ENCODE measurements at regions not wholly inside any gene's neighbourhood (a gene's known extent, or its start where the extent isn't known, plus 50 kb on each side); places are given as distances from the start of the nearest gene placed in this dataset.

DNA sequence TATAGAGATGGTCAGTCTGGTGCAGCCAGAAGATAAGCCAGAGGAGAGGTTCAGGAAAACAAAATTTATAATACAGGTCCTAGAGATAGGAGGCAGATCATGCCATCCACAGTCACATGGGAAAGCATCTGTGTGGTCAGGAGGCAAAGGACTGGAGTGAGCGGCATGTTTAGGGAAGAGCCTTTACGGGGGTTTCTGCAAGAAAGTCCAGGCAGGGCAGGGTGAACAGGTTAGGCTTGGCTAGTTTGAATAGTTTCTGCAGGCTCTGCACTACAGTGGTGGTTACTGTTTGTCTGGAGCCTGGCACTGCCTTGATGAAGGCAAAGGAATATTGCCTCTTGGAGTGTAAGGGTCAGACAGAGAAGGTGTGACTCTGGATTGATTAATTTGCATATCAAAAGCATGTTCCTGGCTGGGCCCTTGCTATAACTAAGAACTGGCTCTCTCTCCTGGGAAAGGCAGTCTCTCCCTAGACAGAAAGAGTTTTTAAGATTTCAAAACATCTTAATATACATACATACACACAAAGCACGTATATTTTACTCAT, 1034.7 kb upstream of the CHAC2 start:
- no peak for TF ChIP-seq POLR2A (IDR thresholded peaks at IDR 0.05)
- TF ChIP-seq, protein P1, sequence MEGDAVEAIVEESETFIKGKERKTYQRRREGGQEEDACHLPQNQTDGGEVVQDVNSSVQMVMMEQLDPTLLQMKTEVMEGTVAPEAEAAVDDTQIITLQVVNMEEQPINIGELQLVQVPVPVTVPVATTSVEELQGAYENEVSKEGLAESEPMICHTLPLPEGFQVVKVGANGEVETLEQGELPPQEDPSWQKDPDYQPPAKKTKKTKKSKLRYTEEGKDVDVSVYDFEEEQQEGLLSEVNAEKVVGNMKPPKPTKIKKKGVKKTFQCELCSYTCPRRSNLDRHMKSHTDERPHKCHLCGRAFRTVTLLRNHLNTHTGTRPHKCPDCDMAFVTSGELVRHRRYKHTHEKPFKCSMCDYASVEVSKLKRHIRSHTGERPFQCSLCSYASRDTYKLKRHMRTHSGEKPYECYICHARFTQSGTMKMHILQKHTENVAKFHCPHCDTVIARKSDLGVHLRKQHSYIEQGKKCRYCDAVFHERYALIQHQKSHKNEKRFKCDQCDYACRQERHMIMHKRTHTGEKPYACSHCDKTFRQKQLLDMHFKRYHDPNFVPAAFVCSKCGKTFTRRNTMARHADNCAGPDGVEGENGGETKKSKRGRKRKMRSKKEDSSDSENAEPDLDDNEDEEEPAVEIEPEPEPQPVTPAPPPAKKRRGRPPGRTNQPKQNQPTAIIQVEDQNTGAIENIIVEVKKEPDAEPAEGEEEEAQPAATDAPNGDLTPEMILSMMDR (IDR thresholded peaks at IDR 0.05): no peak

Data from lower leg skin (tissue), 3 donors.